ENCODE measurements at regions not wholly inside any gene's neighbourhood (a gene's known extent, or its start where the extent isn't known, plus 50 kb on each side); places are given as distances from the start of the nearest gene placed in this dataset.

GRCh38 chr3:110821586-110821985 is 250.0 kb upstream of the NECTIN3 start:
- Histone ChIP-seq H3K9me3 (ENCODE audit: control insufficient read depth, insufficient read depth, low read length) (no peaks in the 10 kb centered on the region), H3K4me1 (ENCODE audit: control insufficient read depth, insufficient read depth, low read length) (no peaks in the 10 kb centered on the region), H3K36me3 (ENCODE audit: control insufficient read depth, insufficient read depth, low read length) (no peaks in the 10 kb centered on the region), H3K4me3 (ENCODE audit: low read length) (no peak overlapping the region), H3K27ac (ENCODE audit: low read length) (no peak overlapping the region), H3K27me3 (ENCODE audit: control insufficient read depth, insufficient read depth, low read length) (no peaks in the 10 kb centered on the region)
- Mint-ChIP-seq H3K4me3 (no peak overlapping the region), H3K36me3 (no peaks in the 10 kb centered on the region), H3K27me3 (ENCODE audit: low read depth in 2 of 2) (no peaks in the 10 kb centered on the region), H3K27ac (no peak overlapping the region), H3K9me3 (peaks cover 1 to 4% of the 10 kb centered on the region in 2 donors), H3K4me1 (no peaks in the 10 kb centered on the region)
- TF ChIP-seq CTCF (IDR thresholded peaks at IDR 0.05), result no peak
- intact Hi-C loops (cut with micrococcal nuclease), result no loop called here
- no peak for DNase-seq
- no peak for ATAC-seq
- WGBS (ENCODE audit: insufficient coverage), result 80% methylated on average over 1 of the region's 1 CpG

GRCh38 chr3:110822971-110823370 is 248.6 kb upstream of the NECTIN3 start:
- H3K36me3 Mint-ChIP-seq, result no peaks in the 10 kb centered on the region
- Histone ChIP-seq H3K9me3 (ENCODE audit: control insufficient read depth, insufficient read depth, low read length) (no peaks in the 10 kb centered on the region), H3K36me3 (ENCODE audit: control insufficient read depth, insufficient read depth, low read length) (no peaks in the 10 kb centered on the region), H3K27me3 (ENCODE audit: control insufficient read depth, insufficient read depth, low read length) (no peaks in the 10 kb centered on the region), H3K27ac (ENCODE audit: low read length) (no peak overlapping the region), H3K4me3 (ENCODE audit: low read length) (no peak overlapping the region), H3K4me1 (ENCODE audit: control insufficient read depth, insufficient read depth, low read length) (no peaks in the 10 kb centered on the region)
- no peak overlapping the region for H3K4me3 Mint-ChIP-seq
- no peak for TF ChIP-seq CTCF (IDR thresholded peaks at IDR 0.05)
- intact Hi-C loops (cut with micrococcal nuclease), result no loop called here
- WGBS (ENCODE audit: insufficient coverage), result 44% methylated on average over 1 of the region's 2 CpGs
- H3K4me1 Mint-ChIP-seq, result no peaks in the 10 kb centered on the region
- peaks cover 4% of the 10 kb centered on the region in 2 donors for H3K9me3 Mint-ChIP-seq
- H3K27me3 Mint-ChIP-seq (ENCODE audit: low read depth in 2 of 2), result no peaks in the 10 kb centered on the region
- DNase-seq (no peak), ATAC-seq (no peak)
- H3K27ac Mint-ChIP-seq, result no peak overlapping the region

GRCh38 chr3:110846971-110847370 is 224.6 kb upstream of the NECTIN3 start:
- Mint-ChIP-seq H3K9me3 (peaks cover 5 to 6% of the 10 kb centered on the region in 2 donors), H3K4me1 (no peaks in the 10 kb centered on the region), H3K27me3 (ENCODE audit: low read depth in 2 of 2) (no peaks in the 10 kb centered on the region), H3K4me3 (no peak overlapping the region), H3K27ac (no peak overlapping the region), H3K36me3 (no peaks in the 10 kb centered on the region)
- 59% methylated on average over 3 of the region's 3 CpGs for WGBS (ENCODE audit: insufficient coverage)
- intact Hi-C loops (cut with micrococcal nuclease), result no loop called here
- Histone ChIP-seq H3K4me3 (ENCODE audit: low read length) (no peak overlapping the region), H3K9me3 (ENCODE audit: control insufficient read depth, insufficient read depth, low read length) (no peaks in the 10 kb centered on the region), H3K36me3 (ENCODE audit: control insufficient read depth, insufficient read depth, low read length) (no peaks in the 10 kb centered on the region), H3K27me3 (ENCODE audit: control insufficient read depth, insufficient read depth, low read length) (no peaks in the 10 kb centered on the region), H3K27ac (ENCODE audit: low read length) (no peak overlapping the region), H3K4me1 (ENCODE audit: control insufficient read depth, insufficient read depth, low read length) (no peaks in the 10 kb centered on the region)
- ATAC-seq (no peak), DNase-seq (no peak)
- no peak for TF ChIP-seq CTCF (IDR thresholded peaks at IDR 0.05)

- Histone ChIP-seq H3K9me3 (ENCODE audit: control insufficient read depth, insufficient read depth, low read length) (no peaks in the 10 kb centered on the region), H3K27ac (ENCODE audit: low read length) (no peak overlapping the region), H3K36me3 (ENCODE audit: control insufficient read depth, insufficient read depth, low read length) (no peaks in the 10 kb centered on the region), H3K4me1 (ENCODE audit: control insufficient read depth, insufficient read depth, low read length) (no peaks in the 10 kb centered on the region), H3K27me3 (ENCODE audit: control insufficient read depth, insufficient read depth, low read length) (no peaks in the 10 kb centered on the region), H3K4me3 (ENCODE audit: low read length) (no peak overlapping the region)
- H3K4me1 Mint-ChIP-seq, result no peaks in the 10 kb centered on the region
- TF ChIP-seq CTCF (IDR thresholded peaks at IDR 0.05), result no peak
- H3K27me3 Mint-ChIP-seq (ENCODE audit: low read depth in 2 of 2), result no peaks in the 10 kb centered on the region
- intact Hi-C loops (cut with micrococcal nuclease), result no loop called here
- no peak overlapping the region for H3K27ac Mint-ChIP-seq
- no peak overlapping the region for H3K4me3 Mint-ChIP-seq
- H3K9me3 Mint-ChIP-seq, result peaks cover 7 to 12% of the 10 kb centered on the region in 2 donors
- DNase-seq (no peak), ATAC-seq (no peak)
- no peaks in the 10 kb centered on the region for H3K36me3 Mint-ChIP-seq
- 67% methylated on average over 1 of the region's 2 CpGs for WGBS (ENCODE audit: insufficient coverage)
These were observed 222.6 kb upstream of the NECTIN3 start for GRCh38 chr3:110849064-110849463.
